ENCODE measurements at regions not wholly inside any gene's neighbourhood (a gene's known extent, or its start where the extent isn't known, plus 50 kb on each side); places are given as distances from the start of the nearest gene placed in this dataset.

DNA sequence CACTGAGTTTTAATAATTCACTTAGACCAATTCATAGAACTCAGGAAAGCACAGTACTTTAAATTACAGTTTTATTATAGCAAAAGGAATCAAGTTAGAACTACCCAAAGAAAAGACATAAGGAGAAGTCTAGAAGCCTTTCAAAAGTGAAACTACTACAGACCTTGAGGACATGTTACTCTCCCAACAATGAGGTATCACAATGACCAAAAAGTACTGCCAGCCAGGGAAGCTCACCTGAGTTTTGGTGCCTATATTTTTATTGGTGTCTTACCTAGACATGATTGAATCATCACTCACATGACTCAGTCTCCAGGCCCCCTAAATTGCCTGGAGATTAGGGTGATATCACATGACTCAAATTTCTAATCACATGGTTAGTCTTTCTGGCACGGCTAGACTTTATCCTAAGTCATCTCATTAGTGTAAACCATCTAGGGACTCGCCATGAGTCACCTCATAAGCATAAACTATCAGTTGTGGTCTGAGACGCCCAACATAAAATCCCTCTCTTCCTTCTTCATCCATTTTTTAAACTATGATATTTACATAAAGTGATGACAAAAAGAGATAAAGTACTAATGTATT lies 372.3 kb downstream of the TMA16 start:
- no peak for DNase-seq
- Histone ChIP-seq H2AFZ (no peak overlapping the region), H3K27me3 (replicated peaks; ENCODE audit: insufficient read depth) (no peaks in the 10 kb centered on the region), H3K27ac (no peak overlapping the region), H3K4me3 (no peak overlapping the region), H3K79me2 (ENCODE audit: insufficient read depth) (no peaks in the 10 kb centered on the region), H3K9ac (no peak overlapping the region), H3K4me2 (ENCODE audit: unreplicated experiment) (no peak overlapping the region), H3K9me3 (ENCODE audit: low read depth) (no peaks in the 10 kb centered on the region), H3K36me3 (ENCODE audit: low read depth) (no peaks in the 10 kb centered on the region), H4K20me1 (ENCODE audit: insufficient read depth) (no peaks in the 10 kb centered on the region), H3K9me2 (ENCODE audit: insufficient read depth) (no peaks in the 10 kb centered on the region), H3K4me1 (ENCODE audit: insufficient read depth) (no peaks in the 10 kb centered on the region), H3F3A (ENCODE audit: insufficient read depth) (no peaks in the 10 kb centered on the region)
- no peak for TF ChIP-seq EZH2phosphoT487 (IDR thresholded peaks at IDR 0.05; ENCODE audit: insufficient read depth, low read depth)
- no peak for TF ChIP-seq EZH2 (IDR thresholded peaks at IDR 0.05; ENCODE audit: insufficient read depth, poor library complexity, severe bottlenecking)
- in situ Hi-C loops (cut with MboI), result no loop called here
- WGBS, 2 experiments (ENCODE audit: low coverage in 1 of 2, low lambda C conversion rate in 2 of 2, missing lambda C conversion rate in 2 of 2), result 16 to 19% methylated on average over 3 of the region's 3 CpGs

DNA sequence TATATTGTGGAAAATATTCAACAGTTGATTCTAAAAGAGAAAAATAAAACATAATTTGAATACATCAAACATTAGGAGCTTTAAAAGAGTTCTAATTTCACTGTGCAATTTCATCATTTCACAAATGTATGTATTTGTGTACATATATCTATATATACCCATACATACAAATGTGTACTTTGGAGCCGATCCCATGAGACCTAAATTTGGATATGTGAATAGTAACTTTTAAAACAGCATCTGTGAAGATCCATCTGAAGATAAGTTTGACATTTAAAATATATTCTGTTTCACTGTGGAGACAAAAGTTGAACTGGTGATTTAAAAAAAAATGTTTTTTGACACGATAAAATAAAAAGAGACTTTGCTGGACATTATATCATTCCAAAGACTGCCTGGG lies 374.0 kb downstream of the TMA16 start:
- Histone ChIP-seq H4K20me1 (ENCODE audit: insufficient read depth) (no peaks in the 10 kb centered on the region), H3K79me2 (ENCODE audit: insufficient read depth) (no peaks in the 10 kb centered on the region), H3K27ac (no peak overlapping the region), H3K4me2 (ENCODE audit: unreplicated experiment) (no peak overlapping the region), H3K4me3 (no peak overlapping the region), H2AFZ (no peak overlapping the region), H3K27me3 (replicated peaks; ENCODE audit: insufficient read depth) (no peaks in the 10 kb centered on the region), H3F3A (ENCODE audit: insufficient read depth) (no peaks in the 10 kb centered on the region), H3K4me1 (ENCODE audit: insufficient read depth) (no peaks in the 10 kb centered on the region), H3K9me2 (ENCODE audit: insufficient read depth) (no peaks in the 10 kb centered on the region), H3K9me3 (ENCODE audit: low read depth) (no peaks in the 10 kb centered on the region), H3K9ac (no peak overlapping the region), H3K36me3 (ENCODE audit: low read depth) (no peaks in the 10 kb centered on the region)
- 26 to 38% methylated on average over 2 of the region's 2 CpGs for WGBS, 2 experiments (ENCODE audit: low coverage in 1 of 2, low lambda C conversion rate in 2 of 2, missing lambda C conversion rate in 2 of 2)
- in situ Hi-C loops (cut with MboI), result no loop called here
- TF ChIP-seq EZH2 (IDR thresholded peaks at IDR 0.05; ENCODE audit: insufficient read depth, poor library complexity, severe bottlenecking), result no peak
- no peak for TF ChIP-seq EZH2phosphoT487 (IDR thresholded peaks at IDR 0.05; ENCODE audit: insufficient read depth, low read depth)
- no peak for DNase-seq

DNA sequence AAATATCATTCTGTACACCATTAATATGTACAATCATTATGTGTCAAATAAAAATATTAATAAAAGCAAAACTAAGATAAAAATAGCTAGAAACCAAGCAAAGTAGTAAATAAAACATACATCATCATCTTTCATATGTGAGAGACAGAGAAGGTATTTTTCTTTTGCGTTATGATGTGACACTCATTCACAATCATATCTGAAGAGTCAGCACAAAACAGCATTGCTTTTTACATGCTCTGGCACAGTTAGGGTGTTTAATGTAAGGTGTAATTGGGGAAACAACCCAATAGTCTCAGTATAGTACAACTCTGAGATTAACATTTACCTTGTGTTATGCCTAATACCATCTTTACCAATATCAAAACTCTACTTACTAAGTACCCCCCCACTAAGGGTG lies 376.6 kb downstream of the TMA16 start:
- Histone ChIP-seq H3K9me2 (ENCODE audit: insufficient read depth) (no peaks in the 10 kb centered on the region), H3K9me3 (ENCODE audit: low read depth) (no peaks in the 10 kb centered on the region), H4K20me1 (ENCODE audit: insufficient read depth) (no peaks in the 10 kb centered on the region), H3F3A (ENCODE audit: insufficient read depth) (no peaks in the 10 kb centered on the region), H3K36me3 (ENCODE audit: low read depth) (no peaks in the 10 kb centered on the region), H2AFZ (no peak overlapping the region), H3K4me2 (ENCODE audit: unreplicated experiment) (no peak overlapping the region), H3K9ac (no peak overlapping the region), H3K4me3 (no peak overlapping the region), H3K27ac (no peak overlapping the region), H3K27me3 (replicated peaks; ENCODE audit: insufficient read depth) (no peaks in the 10 kb centered on the region), H3K4me1 (ENCODE audit: insufficient read depth) (no peaks in the 10 kb centered on the region), H3K79me2 (ENCODE audit: insufficient read depth) (no peaks in the 10 kb centered on the region)
- in situ Hi-C loops (cut with MboI), result no loop called here
- no peak for TF ChIP-seq EZH2phosphoT487 (IDR thresholded peaks at IDR 0.05; ENCODE audit: insufficient read depth, low read depth)
- no peak for TF ChIP-seq EZH2 (IDR thresholded peaks at IDR 0.05; ENCODE audit: insufficient read depth, poor library complexity, severe bottlenecking)
- no peak for DNase-seq
- 43% methylated on average over 1 of the region's 1 CpG for WGBS, 2 experiments (ENCODE audit: low coverage in 1 of 2, low lambda C conversion rate in 2 of 2, missing lambda C conversion rate in 2 of 2)

DNA sequence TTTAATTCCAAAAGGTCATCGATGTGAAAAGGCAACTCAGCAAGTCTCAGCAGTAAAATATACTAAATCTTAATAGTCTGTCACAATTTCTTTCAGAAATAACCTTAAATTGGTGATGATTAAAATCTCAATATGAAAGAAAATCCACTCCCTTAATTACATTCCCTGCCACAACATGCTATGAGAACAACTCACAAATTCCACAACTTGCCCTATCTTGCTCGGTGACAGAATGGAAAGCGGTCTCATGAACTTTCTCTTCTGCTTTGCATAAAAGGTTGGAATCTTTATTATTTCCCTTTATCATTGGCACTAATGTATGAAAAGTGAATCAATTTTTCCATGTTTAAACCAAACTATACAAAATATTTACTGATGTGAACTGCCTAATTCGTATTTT lies 380.8 kb downstream of the TMA16 start:
- DNase-seq, result no peak
- Histone ChIP-seq H3K36me3 (ENCODE audit: low read depth) (no peaks in the 10 kb centered on the region), H3K27ac (no peak overlapping the region), H3K9me2 (ENCODE audit: insufficient read depth) (no peaks in the 10 kb centered on the region), H3K9me3 (ENCODE audit: low read depth) (no peaks in the 10 kb centered on the region), H4K20me1 (ENCODE audit: insufficient read depth) (no peaks in the 10 kb centered on the region), H2AFZ (no peak overlapping the region), H3K4me3 (no peak overlapping the region), H3F3A (ENCODE audit: insufficient read depth) (no peaks in the 10 kb centered on the region), H3K27me3 (replicated peaks; ENCODE audit: insufficient read depth) (no peaks in the 10 kb centered on the region), H3K4me1 (ENCODE audit: insufficient read depth) (no peaks in the 10 kb centered on the region), H3K79me2 (ENCODE audit: insufficient read depth) (no peaks in the 10 kb centered on the region), H3K4me2 (ENCODE audit: unreplicated experiment) (no peak overlapping the region), H3K9ac (no peak overlapping the region)
- WGBS, 2 experiments (ENCODE audit: low coverage in 1 of 2, low lambda C conversion rate in 2 of 2, missing lambda C conversion rate in 2 of 2), result 47 to 49% methylated on average over 4 of the region's 4 CpGs
- TF ChIP-seq EZH2 (IDR thresholded peaks at IDR 0.05; ENCODE audit: insufficient read depth, poor library complexity, severe bottlenecking), result no peak
- TF ChIP-seq EZH2phosphoT487 (IDR thresholded peaks at IDR 0.05; ENCODE audit: insufficient read depth, low read depth), result no peak
- in situ Hi-C loops (cut with MboI), result no loop called here

All from GM23248 (cell line).